HCT116 (cell line): ENCODE measurements at regions not wholly inside any gene's neighbourhood (a gene's known extent, or its start where the extent isn't known, plus 50 kb on each side); places are given as distances from the start of the nearest gene placed in this dataset.

Experiments
- CBX3 ChIP-seq: IDR thresholded peaks from 2 replicates; pipeline ENCODE4 v1.6.1; 2012; ENCODE audit warnings: low read depth
- EZH2 ChIP-seq: fragments of 200-600 bp; sonication (generic); IDR thresholded peaks from 2 replicates; pipeline ENCODE4 v1.6.1; 2017; ENCODE audit warnings: antibody characterized with exemption, mixed run types
- EZH2phosphoT487 ChIP-seq: fragments of 200-600 bp; IDR thresholded peaks from 2 replicates; pipeline ENCODE4 v1.6.1; 2018; ENCODE audit warnings: antibody characterized with exemption, borderline replicate concordance
- JUND ChIP-seq: IDR thresholded peaks from 2 replicates; pipeline ENCODE4 v1.6.1; 2012
- POLR2A ChIP-seq: IDR thresholded peaks from 2 replicates; pipeline ENCODE4 v1.7.0; 2011; ENCODE audit warnings: borderline replicate concordance; ENCODE audit not compliant: insufficient read depth, insufficient read length; ENCODE audit errors: extremely low read depth
- POLR2AphosphoS5 ChIP-seq: IDR thresholded peaks from 2 replicates; pipeline ENCODE4 v1.6.1; 2011; ENCODE audit warnings: mild to moderate bottlenecking, low read depth, low read length, moderate library complexity
- RAD21 ChIP-seq: IDR thresholded peaks from 2 replicates; pipeline ENCODE4 v1.6.1; 2012; ENCODE audit warnings: low read depth, mild to moderate bottlenecking
- SIN3A ChIP-seq: IDR thresholded peaks from 2 replicates; pipeline ENCODE4 v1.6.1; 2012; ENCODE audit warnings: low read depth
- TCF7L2 ChIP-seq: IDR thresholded peaks from 2 replicates; pipeline ENCODE4 v1.7.0; 2011; ENCODE audit warnings: borderline replicate concordance, inconsistent platforms; ENCODE audit not compliant: insufficient read depth, insufficient read length; ENCODE audit errors: extremely low read depth
- TF ChIP-seq, protein P1 (sequence below), 3 experiments: fragments of 200-600 bp in 1 of 3; sonication (generic) in 1 of 3; IDR thresholded peaks in 2 of 3; conservative IDR thresholded peaks in 1 of 3; 2 replicates each; pipeline ENCODE4 v1.5.1; 2012 to 2017; ENCODE audit warnings: low read depth in 2 of 3, low read length in 2 of 3, antibody characterized with exemption in 1 of 3, borderline replicate concordance in 1 of 3, control low read depth in 1 of 3, mild to moderate bottlenecking in 1 of 3, mixed read lengths in 1 of 3, mixed run types in 1 of 3, moderate library complexity in 1 of 3; ENCODE audit not compliant: insufficient read depth in 1 of 3

- TF ChIP-seq EZH2: no peak
- no peak for TF ChIP-seq SIN3A
- TF ChIP-seq, protein P1, sequence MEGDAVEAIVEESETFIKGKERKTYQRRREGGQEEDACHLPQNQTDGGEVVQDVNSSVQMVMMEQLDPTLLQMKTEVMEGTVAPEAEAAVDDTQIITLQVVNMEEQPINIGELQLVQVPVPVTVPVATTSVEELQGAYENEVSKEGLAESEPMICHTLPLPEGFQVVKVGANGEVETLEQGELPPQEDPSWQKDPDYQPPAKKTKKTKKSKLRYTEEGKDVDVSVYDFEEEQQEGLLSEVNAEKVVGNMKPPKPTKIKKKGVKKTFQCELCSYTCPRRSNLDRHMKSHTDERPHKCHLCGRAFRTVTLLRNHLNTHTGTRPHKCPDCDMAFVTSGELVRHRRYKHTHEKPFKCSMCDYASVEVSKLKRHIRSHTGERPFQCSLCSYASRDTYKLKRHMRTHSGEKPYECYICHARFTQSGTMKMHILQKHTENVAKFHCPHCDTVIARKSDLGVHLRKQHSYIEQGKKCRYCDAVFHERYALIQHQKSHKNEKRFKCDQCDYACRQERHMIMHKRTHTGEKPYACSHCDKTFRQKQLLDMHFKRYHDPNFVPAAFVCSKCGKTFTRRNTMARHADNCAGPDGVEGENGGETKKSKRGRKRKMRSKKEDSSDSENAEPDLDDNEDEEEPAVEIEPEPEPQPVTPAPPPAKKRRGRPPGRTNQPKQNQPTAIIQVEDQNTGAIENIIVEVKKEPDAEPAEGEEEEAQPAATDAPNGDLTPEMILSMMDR (IDR thresholded peaks at IDR 0.05 in 2 of 3, conservative IDR thresholded peaks at IDR 0.05 in 1 of 3; ENCODE audit: borderline replicate concordance in 1 of 3, insufficient read depth in 1 of 3, low read depth in 2 of 3, low read length in 2 of 3): no peak
- TF ChIP-seq JUND: no peak
- no peak for TF ChIP-seq CBX3
- no peak for TF ChIP-seq POLR2A
- no peak for TF ChIP-seq RAD21
- TF ChIP-seq POLR2AphosphoS5: no peak
- no peak for TF ChIP-seq TCF7L2
- no peak for TF ChIP-seq EZH2phosphoT487
Observed at GRCh38 chr12:125835852-125836251, 770.6 kb downstream of the AACS start.
